NK-92 treated with Interleukin-12 subunit alpha and Interleukin-12 subunit beta, amount 100 ng/mL, for 24 hours (cell line): ENCODE measurements at regions not wholly inside any gene's neighbourhood (a gene's known extent, or its start where the extent isn't known, plus 50 kb on each side); places are given as distances from the start of the nearest gene placed in this dataset.
"Not testable (repeated sequence)": the region's sequence is repeated elsewhere in the genome, so short reads cannot be mapped to it uniquely, and the experiment has no call there.

Source experiments
- DNase-seq: peaks from one replicate; lab custom pipeline; 2025; lab: John Stamatoyannopoulos, UW

DNA sequence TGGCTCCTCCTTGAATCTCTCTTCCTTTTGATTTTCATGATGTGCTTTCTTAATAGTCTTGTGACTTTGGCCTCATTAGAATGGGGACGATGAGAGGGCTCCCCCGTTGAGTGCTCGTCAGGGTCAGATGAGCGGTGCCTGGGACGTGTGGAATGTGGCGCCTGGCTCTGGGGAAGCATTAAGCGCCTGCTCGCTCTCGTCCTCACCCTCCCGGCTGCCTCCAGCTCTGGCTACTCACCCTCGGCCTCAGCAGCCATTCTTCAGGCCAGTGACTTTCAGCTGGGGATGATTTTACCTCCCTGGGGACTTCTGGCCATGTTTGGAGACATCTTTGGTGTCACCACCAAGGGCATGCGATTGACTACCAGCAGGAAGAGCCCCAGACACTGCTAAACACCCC, 69.7 kb downstream of the RPS6KA4 start:
- no peak for DNase-seq

DNA sequence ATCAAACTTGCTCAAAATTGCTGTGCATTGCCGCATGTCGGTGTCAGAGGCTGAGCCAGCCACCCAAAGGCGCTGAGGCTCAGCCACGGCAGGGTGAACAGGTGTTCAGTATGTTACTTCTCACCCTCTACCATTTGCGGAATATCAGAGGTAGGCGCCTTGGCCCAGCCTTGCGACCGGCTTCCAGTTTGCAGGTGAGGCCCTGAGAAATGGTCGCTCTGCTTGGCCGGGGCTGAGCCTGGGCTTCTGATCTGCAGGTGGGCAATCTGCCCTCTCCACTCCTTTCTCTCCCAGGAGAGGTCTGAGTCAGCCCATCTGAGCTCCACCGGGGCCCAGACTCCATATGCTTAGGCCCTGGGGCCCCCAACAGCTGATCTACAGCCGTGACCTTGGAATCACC, 71.0 kb downstream of the RPS6KA4 start:
- DNase-seq, result no peak

GRCh38 chr11:64430645-64431044, 71.7 kb downstream of the RPS6KA4 start:
- DNase-seq, result no peak

DNA sequence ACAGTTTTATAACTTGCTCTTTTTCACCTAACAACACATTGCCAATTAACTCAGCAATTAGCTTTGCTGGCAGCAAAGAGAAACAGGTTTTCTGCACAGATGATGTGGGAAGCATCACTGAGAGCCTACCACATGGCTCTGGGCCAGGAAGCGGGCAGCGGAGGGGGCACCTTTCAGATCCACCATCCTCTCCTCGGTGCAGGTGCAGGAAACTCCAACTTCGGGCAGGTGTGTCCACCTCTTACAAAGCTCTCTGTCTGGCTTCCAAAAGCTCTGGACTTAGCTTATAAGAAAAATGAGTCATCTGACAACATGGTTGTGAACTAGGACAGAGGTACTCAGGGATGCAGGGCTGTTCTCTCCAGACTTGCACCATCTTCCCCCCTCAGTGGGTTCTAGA, 77.0 kb downstream of the RPS6KA4 start:
- no peak for DNase-seq

GRCh38 chr11:64437426-64437825, 78.5 kb downstream of the RPS6KA4 start:
- DNase-seq, result no peak

- DNase-seq, result no peak
These were observed 80.2 kb downstream of the RPS6KA4 start for GRCh38 chr11:64438986-64439771.

- not testable (repeated sequence) for DNase-seq
These were observed 81.0 kb downstream of the RPS6KA4 start for GRCh38 chr11:64439772-64440491.

- no peak for DNase-seq
These were observed 82.2 kb downstream of the RPS6KA4 start for GRCh38 chr11:64441127-64441526.

GRCh38 chr11:64443001-64443400, 84.0 kb downstream of the RPS6KA4 start:
- DNase-seq, result no peak

GRCh38 chr11:64444838-64445441, 86.0 kb downstream of the RPS6KA4 start:
- DNase-seq, result no peak

GRCh38 chr11:64445651-64446050, 86.7 kb downstream of the RPS6KA4 start:
- no peak for DNase-seq

DNA sequence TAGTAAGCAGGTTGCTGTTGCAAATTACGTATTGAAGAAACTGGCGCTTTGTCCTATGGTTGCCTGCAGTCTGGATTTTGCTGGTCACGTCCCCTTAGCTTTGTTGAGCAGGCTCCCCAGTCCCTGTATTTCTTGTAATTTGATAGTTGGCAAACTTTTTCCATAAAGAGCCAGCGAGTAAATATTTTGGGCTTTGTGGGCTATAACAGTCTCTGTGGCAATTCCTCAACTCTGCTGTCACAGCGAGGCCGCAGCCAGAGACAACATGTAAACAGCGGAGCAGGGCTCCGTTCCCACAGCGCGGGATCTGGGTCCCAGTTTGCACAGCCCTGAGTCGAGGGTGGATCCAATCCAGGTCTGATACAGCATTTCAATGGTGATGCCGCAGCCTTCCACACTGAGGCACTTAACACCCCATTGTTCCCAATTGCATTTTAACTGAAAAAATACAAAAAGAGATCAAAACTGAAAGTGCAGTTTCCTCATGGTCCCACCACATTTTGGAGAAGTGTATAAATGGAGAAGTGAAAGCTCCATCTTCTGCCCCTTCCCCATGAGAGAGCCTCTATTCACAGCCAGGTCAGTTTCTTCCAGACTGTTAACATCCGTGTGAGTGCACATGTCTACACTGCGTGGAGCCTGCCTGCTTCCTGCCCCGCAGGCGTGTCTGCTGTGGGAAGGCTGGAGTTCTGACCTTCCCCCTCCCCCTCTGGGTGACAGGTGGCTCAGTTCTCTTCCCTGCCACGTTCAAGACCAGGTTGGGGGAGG, 89.1 kb downstream of the RPS6KA4 start:
- DNase-seq, result no peak

DNA sequence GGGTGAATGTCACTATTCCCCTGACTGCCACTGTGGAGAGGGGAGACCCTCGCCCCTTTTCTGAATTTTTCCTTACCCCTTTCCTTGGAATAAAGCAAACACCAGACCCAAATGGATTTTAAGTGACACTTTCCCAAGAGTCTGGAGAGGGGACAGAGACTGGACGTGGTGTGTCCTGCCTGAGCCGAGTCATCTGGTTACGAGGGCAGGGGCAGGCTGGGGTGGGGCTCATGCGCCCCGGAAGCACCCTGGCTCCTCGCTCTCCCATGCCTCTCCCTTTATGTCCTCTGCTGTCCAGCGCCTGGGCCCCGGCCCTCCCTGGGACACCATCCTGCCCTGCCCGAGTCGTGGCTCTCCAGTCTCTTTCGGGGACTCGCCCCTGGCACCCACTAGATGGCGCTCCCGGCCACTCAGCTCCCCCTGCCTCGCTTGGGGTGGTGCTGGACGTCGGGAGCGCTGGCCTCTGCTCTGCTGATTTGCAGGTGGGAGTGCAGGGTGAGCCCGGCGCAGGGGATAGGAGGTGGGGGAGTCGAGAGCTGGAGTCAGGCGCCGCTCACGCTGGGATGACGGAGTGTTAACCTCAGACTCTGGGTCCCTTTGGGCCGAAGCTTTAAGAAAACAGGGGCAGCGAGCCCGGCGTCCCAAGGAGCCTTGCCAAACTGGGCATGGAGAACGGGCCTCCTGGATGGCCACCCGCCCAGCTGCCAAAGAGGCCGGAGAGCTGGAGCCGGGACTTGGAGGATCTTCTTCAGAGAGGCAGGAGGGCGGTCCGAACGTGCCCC, 89.8 kb downstream of the RPS6KA4 start:
- peak; percentile 23 for DNase-seq

DNA sequence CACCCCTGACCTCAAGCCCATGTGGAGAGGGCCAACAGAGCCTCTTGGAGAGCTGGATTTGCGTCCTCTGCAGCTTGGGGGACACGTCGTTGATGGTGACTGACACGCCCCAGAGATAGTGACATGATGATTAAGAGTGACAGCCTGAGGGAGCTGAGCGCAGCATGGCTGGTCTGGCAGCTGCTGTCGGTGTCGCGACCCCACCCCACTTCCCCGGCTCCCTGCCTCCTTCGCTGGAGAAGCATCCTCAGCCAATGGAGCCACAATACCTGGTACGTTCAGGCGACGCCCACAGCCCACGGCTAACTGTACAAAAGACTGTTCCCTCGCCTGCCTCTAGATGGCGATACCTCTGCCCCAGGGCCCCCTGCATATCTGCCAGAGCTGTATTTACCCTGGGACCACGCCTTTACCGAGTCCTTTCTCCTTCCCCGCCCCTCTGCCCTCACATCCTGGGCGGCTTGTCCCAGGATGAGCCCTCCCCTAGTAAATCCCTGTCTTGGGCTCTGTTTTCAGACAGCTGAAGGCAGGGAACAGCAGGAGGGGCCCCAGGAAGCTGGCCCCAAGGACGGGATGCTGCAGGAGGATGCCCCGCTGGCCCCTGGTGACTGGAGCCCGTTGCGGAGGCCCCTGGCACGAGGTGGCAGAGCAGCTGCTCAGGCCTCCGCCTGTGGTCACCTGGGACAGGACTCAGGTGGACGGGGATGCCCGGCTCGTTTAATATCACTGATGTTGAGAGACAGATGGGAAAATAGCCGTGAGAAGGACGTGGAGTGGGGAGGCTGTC, 90.6 kb downstream of the RPS6KA4 start:
- peak; percentile 45 for DNase-seq

GRCh38 chr11:64450168-64450560, 91.2 kb downstream of the RPS6KA4 start:
- DNase-seq, result no peak

DNA sequence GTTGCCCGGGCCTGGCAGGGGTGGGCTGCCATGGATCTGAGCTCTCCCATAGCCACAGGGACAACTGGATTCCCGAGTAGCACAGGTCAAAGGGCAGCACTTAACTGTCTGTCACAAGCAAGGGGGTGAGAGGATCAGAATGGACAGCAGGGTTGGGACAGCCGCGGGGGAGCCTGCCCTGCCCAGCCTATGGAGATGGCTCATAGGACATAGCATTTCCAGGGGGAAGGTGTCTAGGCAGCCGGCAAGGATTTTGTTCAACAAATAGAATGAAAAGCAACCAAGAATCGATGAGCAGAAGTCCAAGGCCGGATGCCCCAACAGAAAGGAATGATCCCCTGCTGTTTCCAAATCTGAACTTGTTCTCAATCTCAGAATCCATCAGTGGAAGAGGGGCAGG, 92.9 kb downstream of the RPS6KA4 start:
- DNase-seq, result no peak

GRCh38 chr11:64453466-64453865, 94.5 kb downstream of the RPS6KA4 start:
- no peak for DNase-seq

GRCh38 chr11:64455456-64456261, 96.7 kb downstream of the RPS6KA4 start:
- no peak for DNase-seq

GRCh38 chr11:64456509-64457320, 97.8 kb downstream of the RPS6KA4 start:
- no peak for DNase-seq
